SJSA1 (cell line): ENCODE measurements at regions not wholly inside any gene's neighbourhood (a gene's known extent, or its start where the extent isn't known, plus 50 kb on each side); places are given as distances from the start of the nearest gene placed in this dataset.

Experiments used
- DNase-seq, 2 experiments: peaks; one replicate each; pipeline ENCODE4 v3.0.0-alpha.2; 2015 to 2020; ENCODE audit warnings: low spot score in 2 of 2, low read depth in 1 of 2
- H3K27ac ChIP-seq: fragments of 250-450 bp; sonication (Bioruptor Pico); 2 replicates; pipeline ENCODE4 v1.5.1; 2020; ENCODE audit warnings: mild to moderate bottlenecking, moderate library complexity
- H3K27me3 ChIP-seq: fragments of 250-450 bp; sonication (Bioruptor Pico); replicated peaks from 2 replicates; pipeline ENCODE4 v1.5.1; 2020; ENCODE audit warnings: mild to moderate bottlenecking, moderate library complexity
- H3K36me3 ChIP-seq: fragments of 250-450 bp; sonication (Bioruptor Pico); 2 replicates; pipeline ENCODE4 v1.5.1; 2020; ENCODE audit warnings: mild to moderate bottlenecking
- H3K4me1 ChIP-seq: fragments of 250-450 bp; sonication (Bioruptor Pico); replicated peaks from 2 replicates; pipeline ENCODE4 v1.6.1; 2021; ENCODE audit warnings: mild to moderate bottlenecking
- H3K4me3 ChIP-seq: fragments of 250-450 bp; sonication (Bioruptor Pico); 2 replicates; pipeline ENCODE4 v1.5.1; 2020; ENCODE audit warnings: mild to moderate bottlenecking
- H3K9me3 ChIP-seq: fragments of 250-450 bp; sonication (Bioruptor Pico); replicated peaks from 2 replicates; pipeline ENCODE4 v1.5.1; 2020; ENCODE audit warnings: mild to moderate bottlenecking

DNA sequence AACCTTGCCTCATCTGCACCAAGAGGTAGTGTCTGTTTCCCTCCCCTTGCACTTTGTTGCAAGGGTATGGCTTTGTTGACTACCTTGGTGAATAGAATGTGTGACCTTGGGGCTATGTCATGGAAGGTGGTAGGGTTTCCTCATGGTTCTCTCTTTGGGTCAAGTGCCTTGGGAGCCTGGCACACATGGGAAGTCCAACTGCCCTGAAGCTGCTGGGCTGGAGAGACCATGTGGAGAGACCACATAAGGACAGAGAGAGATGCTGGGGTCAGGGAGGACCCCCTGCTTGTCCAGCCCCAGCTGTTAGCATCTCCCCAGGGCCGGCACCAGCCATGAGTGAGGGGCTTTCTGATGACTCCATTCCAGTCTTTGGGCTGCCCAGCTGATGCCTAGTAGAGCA, 95.5 kb upstream of the PAX1 start:
- H3K4me1 ChIP-seq: no peaks in the 10 kb centered on the region
- DNase-seq: no peak
- H3K27ac ChIP-seq: no peak overlapping the region
- no peaks in the 10 kb centered on the region for H3K36me3 ChIP-seq
- no peaks in the 10 kb centered on the region for H3K27me3 ChIP-seq
- no peak overlapping the region for H3K4me3 ChIP-seq
- no peaks in the 10 kb centered on the region for H3K9me3 ChIP-seq

DNA sequence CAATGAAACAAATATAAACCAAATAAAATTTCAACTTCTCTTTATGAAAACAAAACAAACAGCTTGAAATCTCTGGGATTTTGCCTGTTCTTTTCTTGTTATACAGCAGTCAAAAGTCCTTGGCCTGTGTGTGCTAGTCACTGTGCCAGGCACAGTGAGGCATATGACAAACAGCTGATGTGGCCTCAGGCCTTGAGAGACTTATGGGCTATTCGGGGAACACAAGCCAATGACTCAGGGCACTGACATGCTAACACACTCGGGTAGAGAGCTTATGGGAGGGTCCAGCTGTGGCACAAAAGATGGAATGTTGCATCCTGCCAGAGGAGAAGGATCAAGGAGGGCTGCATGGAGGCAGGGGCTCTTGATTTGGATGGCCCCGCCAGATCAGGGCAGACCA, 95.4 kb upstream of the NKX2-2 start:
- Histone ChIP-seq H3K9me3 (no peaks in the 10 kb centered on the region), H3K4me1 (no peaks in the 10 kb centered on the region), H3K4me3 (no peak overlapping the region), H3K27ac (no peak overlapping the region), H3K36me3 (no peaks in the 10 kb centered on the region), H3K27me3 (no peaks in the 10 kb centered on the region)
- DNase-seq: no peak

DNA sequence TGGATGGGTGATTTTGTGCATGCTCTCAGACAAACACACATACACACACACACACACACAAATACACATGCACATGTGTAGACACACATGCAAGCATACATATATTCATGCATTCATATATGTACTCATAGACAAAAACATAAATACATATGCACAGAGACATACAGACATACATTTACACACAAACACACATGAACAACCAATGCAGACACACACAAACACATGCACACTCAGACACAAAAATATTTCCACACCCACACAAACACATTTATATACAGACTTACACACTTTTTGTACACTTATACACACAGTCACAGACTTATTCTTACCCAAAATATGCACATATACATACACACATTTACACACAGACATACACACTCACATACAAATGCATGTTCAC, 94.9 kb upstream of the NKX2-2 start:
- H3K27me3 ChIP-seq: no peaks in the 10 kb centered on the region
- H3K4me3 ChIP-seq: no peak overlapping the region
- H3K9me3 ChIP-seq: no peaks in the 10 kb centered on the region
- DNase-seq: no peak
- H3K4me1 ChIP-seq: no peaks in the 10 kb centered on the region
- no peak overlapping the region for H3K27ac ChIP-seq
- no peaks in the 10 kb centered on the region for H3K36me3 ChIP-seq

DNA sequence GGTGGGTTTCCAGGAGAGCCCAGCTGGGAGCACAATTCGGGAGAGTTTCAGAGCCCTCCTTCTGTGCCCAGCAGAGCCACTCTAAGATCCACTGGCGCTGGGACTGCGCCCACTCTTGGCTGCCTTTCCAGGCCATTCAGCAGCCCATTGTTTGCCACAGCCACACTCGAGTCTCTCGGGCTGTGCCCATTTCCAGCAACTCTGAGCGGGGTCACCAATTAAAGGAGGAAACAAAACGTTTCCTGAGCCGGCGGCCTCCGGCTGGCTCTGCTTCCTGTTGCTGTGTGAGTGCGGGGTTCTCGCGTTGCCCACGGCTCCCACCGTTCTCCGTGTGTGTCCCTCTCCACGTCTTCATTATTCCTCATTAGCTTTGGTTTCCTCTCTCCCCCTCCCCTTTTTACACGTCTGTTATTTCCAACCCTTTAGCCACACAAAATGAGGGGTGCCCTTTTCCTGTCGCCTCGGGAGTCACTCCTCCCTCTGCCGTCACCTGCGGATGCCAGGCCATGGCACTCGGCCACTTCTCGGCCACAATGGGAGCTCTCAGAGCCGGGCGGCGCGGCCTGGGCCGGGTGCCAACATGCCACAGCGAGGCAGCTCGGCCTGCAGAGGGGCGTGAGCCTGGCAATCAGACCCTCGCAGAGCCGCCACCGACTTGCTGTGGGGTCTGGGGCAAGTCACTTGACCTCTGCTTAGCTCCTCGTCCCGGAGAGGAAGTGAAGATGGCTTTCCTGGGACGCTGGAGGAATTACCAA, 94.3 kb upstream of the NKX2-2 start:
- DNase-seq: no peak
- Histone ChIP-seq H3K4me1 (no peaks in the 10 kb centered on the region), H3K4me3 (no peak overlapping the region), H3K36me3 (no peaks in the 10 kb centered on the region), H3K27me3 (no peaks in the 10 kb centered on the region), H3K27ac (no peak overlapping the region), H3K9me3 (no peaks in the 10 kb centered on the region)

DNA sequence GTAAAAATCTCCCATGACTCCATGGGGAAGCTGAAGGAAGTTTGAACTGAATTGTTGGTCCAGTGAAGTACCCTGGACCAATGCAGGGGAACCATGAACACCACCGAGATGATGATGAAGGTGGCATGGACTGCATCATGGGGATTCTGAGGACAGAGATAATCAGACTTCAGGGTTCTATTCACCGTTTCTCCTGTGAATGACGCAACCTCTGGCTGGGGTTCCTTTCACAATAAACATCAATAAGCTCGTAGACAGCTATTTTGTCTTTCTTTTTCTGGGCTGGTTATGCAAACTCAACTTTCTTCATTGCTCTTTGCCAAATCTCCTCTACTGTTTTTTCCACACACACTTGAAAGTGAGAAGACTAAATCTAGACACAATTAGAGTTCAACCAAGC, 87.9 kb upstream of the NKX2-2 start:
- Histone ChIP-seq H3K27me3 (no peaks in the 10 kb centered on the region), H3K27ac (no peak overlapping the region), H3K9me3 (no peaks in the 10 kb centered on the region), H3K36me3 (no peaks in the 10 kb centered on the region), H3K4me3 (no peak overlapping the region), H3K4me1 (no peaks in the 10 kb centered on the region)
- no peak for DNase-seq

DNA sequence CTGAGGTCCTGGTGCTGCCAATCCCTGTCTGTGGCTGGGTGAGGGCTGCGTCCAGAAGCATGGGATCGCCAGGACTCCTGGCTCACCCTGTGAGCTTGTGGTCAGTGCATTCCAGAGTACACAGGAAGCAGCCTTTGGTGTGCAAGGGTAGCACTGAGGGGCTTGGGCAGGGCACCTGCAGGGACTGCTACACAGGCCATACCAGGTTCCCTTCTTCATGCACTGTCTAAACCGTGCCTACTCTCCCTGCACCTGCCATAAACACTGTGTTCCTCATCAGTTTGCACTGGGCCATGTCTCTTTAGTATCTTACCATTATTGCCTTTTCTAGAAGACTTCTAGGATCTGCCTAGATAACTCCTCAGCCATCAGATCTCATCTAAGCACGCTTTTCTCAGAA, 72.8 kb upstream of the NKX2-2 start:
- H3K4me1 ChIP-seq: no peaks in the 10 kb centered on the region
- no peak for DNase-seq
- H3K4me3 ChIP-seq: no peak overlapping the region
- H3K9me3 ChIP-seq: no peaks in the 10 kb centered on the region
- no peaks in the 10 kb centered on the region for H3K36me3 ChIP-seq
- H3K27me3 ChIP-seq: no peaks in the 10 kb centered on the region
- H3K27ac ChIP-seq: no peak overlapping the region

DNA sequence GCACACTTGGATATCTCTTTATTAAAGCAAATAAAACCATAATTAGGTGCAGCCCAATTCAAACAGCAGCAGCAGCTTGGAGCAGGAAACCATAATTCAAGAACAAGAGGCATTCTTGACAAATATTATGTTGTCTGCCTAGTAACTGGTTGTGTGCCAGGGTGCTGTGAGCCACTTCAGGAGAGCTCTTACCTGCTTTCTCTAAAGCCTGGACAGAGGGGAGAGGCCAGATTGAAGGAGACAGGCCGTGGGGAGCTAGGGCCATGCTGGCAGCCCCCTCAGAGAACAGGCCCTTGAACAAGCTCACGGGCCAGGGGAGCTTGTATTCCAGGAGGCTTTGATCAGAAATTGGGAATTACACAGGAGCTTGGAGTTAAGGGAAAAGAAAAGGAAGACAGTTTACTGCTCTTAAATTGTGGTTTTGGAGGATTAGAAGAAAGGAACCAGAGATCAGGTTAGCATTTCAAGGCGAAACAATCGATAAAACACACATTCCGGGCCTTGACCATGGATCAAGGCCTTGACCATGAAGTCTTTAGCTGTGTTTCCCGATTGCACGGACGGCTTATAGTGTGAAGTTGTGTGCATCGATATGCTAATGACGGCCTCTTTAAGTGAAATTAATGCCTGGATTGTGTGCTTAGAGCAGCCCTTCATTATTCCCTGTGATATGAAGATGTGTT, 69.8 kb upstream of the NKX2-2 start:
- no peak overlapping the region for H3K4me3 ChIP-seq
- H3K9me3 ChIP-seq: no peaks in the 10 kb centered on the region
- DNase-seq: no peak
- no peaks in the 10 kb centered on the region for H3K36me3 ChIP-seq
- no peaks in the 10 kb centered on the region; the same call in none of the 2 replicates for H3K27me3 ChIP-seq
- H3K27ac ChIP-seq: no peak overlapping the region
- no peaks in the 10 kb centered on the region for H3K4me1 ChIP-seq

DNA sequence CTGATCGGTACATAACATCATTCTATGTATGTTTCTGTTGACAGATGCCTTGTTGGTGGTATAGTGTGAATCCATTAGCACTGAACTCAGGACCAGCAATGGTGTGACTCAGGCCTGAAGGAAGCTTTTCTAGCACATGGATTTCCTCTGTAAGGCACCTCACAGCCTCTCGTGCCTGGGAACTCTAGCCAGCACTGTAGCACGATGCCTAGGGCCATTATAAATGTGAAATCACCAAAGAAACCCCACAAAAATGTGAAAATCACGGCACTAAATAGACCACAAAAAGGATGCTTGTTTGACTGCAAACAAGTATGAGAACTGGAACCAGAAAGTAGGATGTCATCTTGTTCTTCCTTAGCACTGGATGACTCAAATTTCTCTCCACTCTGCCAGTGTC, 63.7 kb upstream of the NKX2-2 start:
- Histone ChIP-seq H3K27me3 (no peaks in the 10 kb centered on the region; the same call in none of the 2 replicates), H3K36me3 (no peaks in the 10 kb centered on the region), H3K27ac (no peak overlapping the region), H3K4me3 (no peak overlapping the region), H3K4me1 (no peaks in the 10 kb centered on the region), H3K9me3 (no peaks in the 10 kb centered on the region)
- no peak for DNase-seq

DNA sequence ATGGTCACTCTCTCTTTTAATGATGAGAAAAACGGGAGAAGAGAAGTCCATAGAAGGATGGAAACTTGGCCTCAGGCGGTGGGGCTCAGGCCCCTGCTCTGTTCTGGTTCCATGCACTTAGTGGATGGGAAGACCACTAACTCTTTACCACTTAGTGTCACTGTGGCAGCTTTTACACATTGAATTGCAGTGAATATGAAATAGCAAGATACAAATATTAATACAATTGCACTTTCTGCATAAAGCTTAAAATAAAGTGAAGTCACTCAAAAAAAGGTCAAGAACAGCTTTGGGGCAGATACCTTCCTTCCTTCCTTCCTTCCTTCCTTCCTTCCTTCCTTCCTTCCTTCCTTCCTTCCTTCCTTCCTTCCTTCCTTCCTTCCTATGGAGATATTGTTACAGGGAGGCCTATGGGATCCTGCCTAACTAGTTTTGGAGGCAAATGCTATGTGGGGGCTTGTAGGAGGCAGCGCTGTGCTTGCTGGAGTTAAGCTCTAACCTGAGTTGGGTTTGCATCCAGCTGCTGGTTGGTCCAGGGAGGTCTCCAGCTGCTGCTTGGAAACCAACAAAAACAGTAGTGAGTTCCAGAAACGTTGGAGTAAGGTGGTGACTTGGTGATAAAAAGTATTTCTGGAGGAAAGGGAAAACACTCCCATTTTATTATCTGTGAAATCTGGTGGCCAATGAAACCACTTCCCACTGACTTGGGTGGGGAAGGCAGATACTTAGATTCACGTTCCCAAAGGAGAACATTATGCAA, 62.3 kb upstream of the NKX2-2 start:
- Histone ChIP-seq H3K4me3 (no peak overlapping the region), H3K4me1 (no peaks in the 10 kb centered on the region), H3K27me3 (no peaks in the 10 kb centered on the region; the same call in none of the 2 replicates), H3K36me3 (no peaks in the 10 kb centered on the region), H3K9me3 (no peaks in the 10 kb centered on the region), H3K27ac (no peak overlapping the region)
- DNase-seq: no peak

DNA sequence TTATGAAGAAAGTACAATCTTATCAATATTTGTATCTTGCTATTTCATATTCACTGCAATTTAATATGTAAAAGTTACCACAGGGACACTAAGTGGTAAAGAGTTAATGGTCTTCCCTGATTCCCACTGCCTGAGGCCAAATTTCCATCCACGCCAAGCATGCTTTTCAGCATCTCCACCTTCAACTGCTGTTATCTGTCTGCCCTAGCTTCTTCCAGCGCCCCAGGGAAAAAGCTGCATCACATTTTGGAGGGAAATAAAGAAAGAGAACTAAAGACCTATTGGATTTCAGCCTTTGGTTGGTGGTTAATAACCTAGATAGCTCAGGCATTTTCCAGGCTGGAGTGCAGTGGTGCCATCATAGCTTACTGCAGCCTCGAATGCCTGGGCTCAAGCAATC, 61.3 kb upstream of the NKX2-2 start:
- H3K9me3 ChIP-seq: no peaks in the 10 kb centered on the region
- no peaks in the 10 kb centered on the region for H3K4me1 ChIP-seq
- no peak overlapping the region for H3K27ac ChIP-seq
- H3K27me3 ChIP-seq: no peaks in the 10 kb centered on the region; the same call in none of the 2 replicates
- H3K36me3 ChIP-seq: no peaks in the 10 kb centered on the region
- no peak for DNase-seq
- H3K4me3 ChIP-seq: no peak overlapping the region

DNA sequence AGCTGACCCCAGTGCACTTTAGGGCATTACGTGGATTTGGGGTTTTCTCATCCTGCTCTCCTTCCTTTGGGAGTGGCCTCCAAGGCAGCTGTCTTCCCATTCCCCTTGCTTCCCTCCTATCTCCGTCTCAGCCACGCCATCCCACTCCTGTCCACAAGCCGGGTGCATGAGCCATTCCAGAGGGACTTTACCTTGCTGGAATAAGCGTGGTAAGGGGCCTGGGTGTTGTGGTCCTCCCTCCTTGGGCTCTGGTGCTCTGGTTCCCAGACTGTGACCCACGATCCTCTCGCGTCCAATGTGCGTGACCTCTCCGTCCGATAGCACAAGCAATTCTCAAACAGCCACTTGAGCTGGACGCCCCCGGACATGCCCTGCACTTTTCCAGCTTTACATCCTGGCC, 60.6 kb upstream of the NKX2-2 start:
- H3K4me1 ChIP-seq: no peaks in the 10 kb centered on the region
- H3K9me3 ChIP-seq: no peaks in the 10 kb centered on the region
- H3K27me3 ChIP-seq: no peaks in the 10 kb centered on the region; the same call in none of the 2 replicates
- no peaks in the 10 kb centered on the region for H3K36me3 ChIP-seq
- no peak overlapping the region for H3K4me3 ChIP-seq
- no peak overlapping the region for H3K27ac ChIP-seq
- DNase-seq: no peak

DNA sequence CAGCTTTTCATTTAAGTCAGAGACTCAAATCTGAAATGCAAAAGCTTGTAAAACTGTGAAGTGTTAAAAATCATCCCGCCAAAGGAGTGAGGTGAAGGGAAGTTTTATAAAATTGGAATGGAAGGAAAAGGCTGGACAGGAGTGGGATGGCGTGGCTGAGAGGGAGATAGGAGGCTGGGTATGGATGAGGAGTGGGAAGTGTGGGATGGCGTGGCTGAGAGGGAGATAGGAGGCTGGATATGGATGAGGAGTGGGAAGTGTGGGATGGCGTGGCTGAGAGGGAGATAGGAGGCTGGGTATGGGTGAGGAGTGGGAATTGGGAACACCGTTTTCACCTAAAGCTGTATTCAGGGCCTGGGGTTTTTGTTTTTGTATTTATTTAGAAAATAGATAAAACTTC, 59.4 kb upstream of the NKX2-2 start:
- no peaks in the 10 kb centered on the region for H3K4me1 ChIP-seq
- DNase-seq: no peak
- no peak overlapping the region for H3K27ac ChIP-seq

DNA sequence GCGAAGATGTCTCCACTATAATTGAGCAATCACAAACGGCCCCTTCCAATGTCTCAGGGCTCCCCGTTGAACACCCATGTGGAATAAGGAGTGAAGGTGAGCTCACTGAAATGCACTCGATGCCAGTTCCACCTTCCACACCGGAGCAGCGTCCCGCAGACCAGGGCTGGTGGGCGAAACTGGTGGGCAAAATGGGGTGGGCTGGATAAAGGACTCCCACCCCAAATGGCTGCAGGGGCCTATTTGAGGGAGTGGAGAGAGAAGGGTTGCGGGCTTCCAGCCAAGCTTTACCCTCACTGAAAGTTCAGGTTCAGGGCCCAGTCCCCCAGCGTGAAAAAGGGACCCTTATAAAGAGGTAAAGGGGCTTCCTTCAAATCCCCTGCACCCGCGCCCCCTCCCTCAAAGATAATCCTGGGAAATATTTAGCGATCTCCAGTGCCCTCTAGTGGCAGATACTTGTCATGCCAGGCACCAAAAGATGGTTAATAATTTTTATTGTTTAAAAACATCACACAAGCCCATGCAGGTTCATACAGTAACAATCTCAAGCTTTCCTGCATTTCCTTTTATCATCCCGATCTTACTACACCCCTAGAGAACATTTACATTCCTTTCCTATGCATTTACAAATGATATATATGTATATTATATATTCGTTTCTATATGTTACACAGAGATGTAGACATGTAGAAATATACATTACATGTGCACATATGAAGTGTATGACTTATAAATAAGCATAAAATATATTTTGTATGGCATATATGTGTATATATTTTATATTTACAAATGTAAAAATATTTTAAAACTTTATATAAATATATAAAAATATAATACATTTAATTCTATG, 58.2 kb upstream of the NKX2-2 start:
- Histone ChIP-seq H3K4me1 (no peaks in the 10 kb centered on the region), H3K36me3 (no peaks in the 10 kb centered on the region), H3K4me3 (no peak overlapping the region), H3K27ac (no peak overlapping the region), H3K9me3 (no peaks in the 10 kb centered on the region), H3K27me3 (no peaks in the 10 kb centered on the region; the same call in 1 of the 2 replicates)
- DNase-seq: peak in 1 of 2 experiments; percentile 9

More for the DNA sequence above, 59.4 kb upstream of the NKX2-2 start:
- H3K27me3 ChIP-seq: no peaks in the 10 kb centered on the region; the same call in 1 of the 2 replicates
- no peaks in the 10 kb centered on the region for H3K9me3 ChIP-seq
- H3K4me3 ChIP-seq: no peak overlapping the region
- H3K36me3 ChIP-seq: no peaks in the 10 kb centered on the region
